Activated naive CD4-positive, alpha-beta T cell treated with anti-CD3 and anti-CD28 coated beads, Interleukin-2, amount 50 U/mL, for 72 hours (primary cell): ENCODE measurements at regions not wholly inside any gene's neighbourhood (a gene's known extent, or its start where the extent isn't known, plus 50 kb on each side); places are given as distances from the start of the nearest gene placed in this dataset.
"Not testable (repeated sequence)": the region's sequence is repeated elsewhere in the genome, so short reads cannot be mapped to it uniquely, and the experiment has no call there.

ENCODE experiments used
- ATAC-seq, 2 donors: fragments of 150-1000 bp; cut with Tn5 transposase; 2 replicates each; pipeline ENCODE4 v1.10.0; 2021; ENCODE audit warnings: mild to moderate bottlenecking in 2 of 2, moderate library complexity in 2 of 2
- DNase-seq, 2 donors: peaks; one replicate each; pipeline ENCODE4 v3.0.0; 2021 to 2022; ENCODE audit warnings: low spot score in 2 of 2
- H3K27ac Mint-ChIP-seq, 2 donors: one replicate each; pipeline ENCODE4 v1.8.0; 2022; ENCODE audit warnings: mild to moderate bottlenecking in 2 of 2, mixed read lengths in 2 of 2
- H3K36me3 Mint-ChIP-seq, 2 donors: one replicate each; pipeline ENCODE4 v1.8.0; 2022; ENCODE audit warnings: mixed read lengths in 2 of 2
- H3K9me3 Mint-ChIP-seq, 2 donors: one replicate each; pipeline ENCODE4 v1.8.0; 2022; ENCODE audit warnings: mixed read lengths in 2 of 2

- ATAC-seq, result no peak
- Mint-ChIP-seq H3K9me3 (peaks cover 0 to 16% of the 10 kb centered on the region in 2 donors), H3K27ac (no peak overlapping the region), H3K36me3 (peaks cover 5 to 31% of the 10 kb centered on the region in 2 donors)
- DNase-seq, result no peak
These were observed 54.0 kb upstream of the ANKRD28 start for GRCh38 chr3:15851735-15852134.

- peaks cover 5 to 19% of the 10 kb centered on the region in 2 donors for H3K36me3 Mint-ChIP-seq
- ATAC-seq, result peak; percentile 51 to 63
- DNase-seq, result peak; percentile 61 to 65
- peaks cover 0 to 7% of the 10 kb centered on the region in 2 donors for H3K9me3 Mint-ChIP-seq
- peak overlapping the region; percentile 84 to 94 for H3K27ac Mint-ChIP-seq
These were observed 61.0 kb upstream of the ANKRD28 start for GRCh38 chr3:15858547-15859506.

GRCh38 chr3:15859507-15860013, 61.8 kb upstream of the ANKRD28 start:
- peak overlapping the region; percentile 88 to 94 for H3K27ac Mint-ChIP-seq
- no peaks in the 10 kb centered on the region for H3K9me3 Mint-ChIP-seq
- peaks cover 5 to 16% of the 10 kb centered on the region in 2 donors for H3K36me3 Mint-ChIP-seq
- DNase-seq (peak; percentile 76 to 79), ATAC-seq (peak; percentile 84 to 91)

- peaks cover 0 to 6% of the 10 kb centered on the region in 2 donors for H3K9me3 Mint-ChIP-seq
- ATAC-seq, result peak; percentile 74 to 75
- H3K36me3 Mint-ChIP-seq, result peaks cover 5 to 19% of the 10 kb centered on the region in 2 donors
- H3K27ac Mint-ChIP-seq, result peak overlapping the region; percentile 55 to 94
- peak in 1 of 2 donors; percentile 18 for DNase-seq
These were observed 62.5 kb upstream of the ANKRD28 start for GRCh38 chr3:15860014-15860934.

- Mint-ChIP-seq H3K9me3 (peaks cover 0 to 9% of the 10 kb centered on the region in 2 donors), H3K27ac (no peak overlapping the region), H3K36me3 (peaks cover 5 to 21% of the 10 kb centered on the region in 2 donors)
- ATAC-seq (no peak), DNase-seq (no peak)
These were observed 63.4 kb upstream of the ANKRD28 start for GRCh38 chr3:15861163-15861562.

GRCh38 chr3:15872807-15873206, 75.0 kb upstream of the ANKRD28 start:
- H3K36me3 Mint-ChIP-seq, result peaks cover 0 to under 1% of the 10 kb centered on the region in 2 donors
- no peak overlapping the region for H3K27ac Mint-ChIP-seq
- H3K9me3 Mint-ChIP-seq, result peaks cover 0 to 4% of the 10 kb centered on the region in 2 donors
- no peak for ATAC-seq
- no peak for DNase-seq

GRCh38 chr3:15873415-15873814, 75.6 kb upstream of the ANKRD28 start:
- Mint-ChIP-seq H3K9me3 (peaks cover 5 to 7% of the 10 kb centered on the region in 2 donors), H3K27ac (no peak overlapping the region)
- ATAC-seq, result no peak

GRCh38 chr3:15875016-15875689, 77.4 kb upstream of the ANKRD28 start:
- Mint-ChIP-seq H3K9me3 (peaks cover 5 to 8% of the 10 kb centered on the region in 2 donors), H3K27ac (no peak overlapping the region), H3K36me3 (peaks cover 5 to 6% of the 10 kb centered on the region in 2 donors)
- no peak for DNase-seq
- ATAC-seq, result no peak

More at GRCh38 chr3:15873415-15873814, 75.6 kb upstream of the ANKRD28 start:
- H3K36me3 Mint-ChIP-seq, result peaks cover 5 to 6% of the 10 kb centered on the region in 2 donors
- DNase-seq, result no peak

GRCh38 chr3:15876669-15877068, 78.9 kb upstream of the ANKRD28 start:
- ATAC-seq (no peak), DNase-seq (no peak)
- Mint-ChIP-seq H3K36me3 (peaks cover 5 to 6% of the 10 kb centered on the region in 2 donors), H3K9me3 (peaks cover 5 to 8% of the 10 kb centered on the region in 2 donors), H3K27ac (no peak overlapping the region)

- DNase-seq (no peak), ATAC-seq (no peak)
- Mint-ChIP-seq H3K36me3 (peaks cover 5 to 6% of the 10 kb centered on the region in 2 donors), H3K27ac (no peak overlapping the region), H3K9me3 (peaks cover 5 to 8% of the 10 kb centered on the region in 2 donors)
These were observed 80.0 kb upstream of the ANKRD28 start for GRCh38 chr3:15877813-15878212.

GRCh38 chr3:15879787-15880186, 82.0 kb upstream of the ANKRD28 start:
- DNase-seq, H3K36me3 Mint-ChIP-seq, ATAC-seq, H3K9me3 Mint-ChIP-seq, H3K27ac Mint-ChIP-seq: not testable (repeated sequence)

- DNase-seq, result no peak
- H3K9me3 Mint-ChIP-seq, result peaks cover 14 to 16% of the 10 kb centered on the region in 2 donors
- peaks cover 6 to 15% of the 10 kb centered on the region in 2 donors for H3K36me3 Mint-ChIP-seq
- no peak for ATAC-seq
- H3K27ac Mint-ChIP-seq, result no peak overlapping the region
These were observed 84.8 kb upstream of the ANKRD28 start for GRCh38 chr3:15882577-15882976.

- ATAC-seq (no peak), DNase-seq (no peak)
- H3K36me3 Mint-ChIP-seq, result peaks cover 0 to 10% of the 10 kb centered on the region in 2 donors
- H3K9me3 Mint-ChIP-seq, result peaks cover 9 to 12% of the 10 kb centered on the region in 2 donors
- H3K27ac Mint-ChIP-seq, result no peak overlapping the region
These were observed 86.4 kb upstream of the ANKRD28 start for GRCh38 chr3:15884132-15884531.

- DNase-seq, result no peak
- no peak for ATAC-seq
- Mint-ChIP-seq H3K36me3 (peaks cover 0 to 10% of the 10 kb centered on the region in 2 donors), H3K9me3 (peaks cover 9 to 16% of the 10 kb centered on the region in 2 donors), H3K27ac (no peak overlapping the region)
These were observed 88.7 kb upstream of the ANKRD28 start for GRCh38 chr3:15886521-15886920.

- Mint-ChIP-seq H3K27ac (no peak overlapping the region), H3K9me3 (peaks cover 9 to 16% of the 10 kb centered on the region in 2 donors), H3K36me3 (peaks cover 0 to 10% of the 10 kb centered on the region in 2 donors)
- ATAC-seq (no peak), DNase-seq (no peak)
These were observed 89.5 kb upstream of the ANKRD28 start for GRCh38 chr3:15887261-15887660.

GRCh38 chr3:15889936-15890335, 92.2 kb upstream of the ANKRD28 start:
- no peak overlapping the region for H3K27ac Mint-ChIP-seq
- peaks cover 0 to 10% of the 10 kb centered on the region in 2 donors for H3K36me3 Mint-ChIP-seq
- ATAC-seq (no peak), DNase-seq (no peak)
- peaks cover 9 to 16% of the 10 kb centered on the region in 2 donors for H3K9me3 Mint-ChIP-seq
